ENCODE measurements at regions not wholly inside any gene's neighbourhood (a gene's known extent, or its start where the extent isn't known, plus 50 kb on each side); places are given as distances from the start of the nearest gene placed in this dataset.
"Not testable (repeated sequence)": the region's sequence is repeated elsewhere in the genome, so short reads cannot be mapped to it uniquely, and the experiment has no call there.

- DNase-seq (ENCODE audit: low spot score): no peak
Observed at GRCh38 chr13:89361909-89362308, 1690.7 kb downstream of the SLITRK5 start.

GRCh38 chr13:89363144-89363543, 1692.0 kb downstream of the SLITRK5 start:
- no peak for DNase-seq (ENCODE audit: low spot score)

- no peak for DNase-seq (ENCODE audit: low spot score)
Observed at GRCh38 chr13:89372193-89372592, 1701.0 kb downstream of the SLITRK5 start.

GRCh38 chr13:89375839-89376238, 1704.7 kb downstream of the SLITRK5 start:
- DNase-seq (ENCODE audit: low spot score): no peak

- no peak for DNase-seq (ENCODE audit: low spot score)
Observed at GRCh38 chr13:89380101-89380500, 1708.9 kb downstream of the SLITRK5 start.

GRCh38 chr13:89382981-89383380, 1711.8 kb downstream of the SLITRK5 start:
- no peak for DNase-seq (ENCODE audit: low spot score)

GRCh38 chr13:89383891-89384290, 1712.7 kb downstream of the SLITRK5 start:
- no peak for DNase-seq (ENCODE audit: low spot score)

- no peak for DNase-seq (ENCODE audit: low spot score)
Observed at GRCh38 chr13:89393758-89394304, 1722.7 kb downstream of the SLITRK5 start.

- peak; percentile 17 for DNase-seq (ENCODE audit: low spot score)
Observed at GRCh38 chr13:89401264-89401675, 1730.1 kb downstream of the SLITRK5 start.

- DNase-seq (ENCODE audit: low spot score): no peak
Observed at GRCh38 chr13:89402211-89402610, 1731.0 kb downstream of the SLITRK5 start.

GRCh38 chr13:89406096-89406495, 1734.9 kb downstream of the SLITRK5 start:
- DNase-seq (ENCODE audit: low spot score): not testable (repeated sequence)

- no peak for DNase-seq (ENCODE audit: low spot score)
Observed at GRCh38 chr13:89407357-89407756, 1736.2 kb downstream of the SLITRK5 start.

- DNase-seq (ENCODE audit: low spot score): no peak
Observed at GRCh38 chr13:89432997-89433396, 1761.8 kb downstream of the SLITRK5 start.

- not testable (repeated sequence) for DNase-seq (ENCODE audit: low spot score)
Observed at GRCh38 chr13:89434624-89435023, 1763.5 kb downstream of the SLITRK5 start.

GRCh38 chr13:89454681-89455080, 1783.5 kb downstream of the SLITRK5 start:
- DNase-seq (ENCODE audit: low spot score): no peak

GRCh38 chr13:89455225-89455624, 1784.1 kb downstream of the SLITRK5 start:
- DNase-seq (ENCODE audit: low spot score): no peak

- DNase-seq (ENCODE audit: low spot score): no peak
Observed at GRCh38 chr13:89455741-89456140, 1784.6 kb downstream of the SLITRK5 start.

GRCh38 chr13:89457977-89458376, 1786.8 kb downstream of the SLITRK5 start:
- no peak for DNase-seq (ENCODE audit: low spot score)

- DNase-seq (ENCODE audit: low spot score): no peak
Observed at GRCh38 chr13:89458456-89458855, 1787.3 kb downstream of the SLITRK5 start.

- DNase-seq (ENCODE audit: low spot score): not testable (repeated sequence)
Observed at GRCh38 chr13:89460895-89461294, 1789.7 kb downstream of the SLITRK5 start.

GRCh38 chr13:89465366-89465765, 1794.2 kb downstream of the SLITRK5 start:
- DNase-seq (ENCODE audit: low spot score): no peak

GRCh38 chr13:89468081-89468480, 1796.9 kb downstream of the SLITRK5 start:
- DNase-seq (ENCODE audit: low spot score): no peak

- no peak for DNase-seq (ENCODE audit: low spot score)
Observed at GRCh38 chr13:89470901-89471300, 1799.7 kb downstream of the SLITRK5 start.

- DNase-seq (ENCODE audit: low spot score): no peak
Observed at GRCh38 chr13:89474432-89474831, 1803.3 kb downstream of the SLITRK5 start.

GRCh38 chr13:89486065-89486464, 1814.9 kb downstream of the SLITRK5 start:
- DNase-seq (ENCODE audit: low spot score): no peak
